GM12872 (cell line): ENCODE measurements at regions not wholly inside any gene's neighbourhood (a gene's known extent, or its start where the extent isn't known, plus 50 kb on each side); places are given as distances from the start of the nearest gene placed in this dataset.

Experiments used
- TF ChIP-seq, protein P1 (sequence below): IDR thresholded peaks from 3 replicates; pipeline ENCODE4 v1.5.1; 2011; ENCODE audit warnings: low read depth, mild to moderate bottlenecking, low read length, moderate library complexity; ENCODE audit not compliant: insufficient read depth

DNA sequence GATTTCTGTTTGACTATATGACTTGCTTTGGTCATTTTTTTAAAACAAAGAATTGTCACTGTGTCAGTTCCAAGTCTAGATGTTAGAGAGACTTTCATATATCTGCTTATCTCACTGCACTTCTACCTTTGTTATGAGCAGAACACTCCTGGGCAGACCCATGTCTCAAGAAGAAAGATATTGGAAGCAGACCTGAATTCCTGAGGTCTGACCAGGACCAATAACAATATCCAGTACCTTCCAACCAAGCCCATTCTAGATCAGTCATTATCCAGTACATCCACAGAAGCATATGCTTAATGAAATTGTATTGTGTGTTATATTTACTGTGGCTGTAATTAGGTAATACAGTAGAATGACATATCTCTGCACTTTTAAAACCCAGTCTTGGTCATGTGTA is 811.3 kb upstream of the GBE1 start:
- TF ChIP-seq, protein P1, sequence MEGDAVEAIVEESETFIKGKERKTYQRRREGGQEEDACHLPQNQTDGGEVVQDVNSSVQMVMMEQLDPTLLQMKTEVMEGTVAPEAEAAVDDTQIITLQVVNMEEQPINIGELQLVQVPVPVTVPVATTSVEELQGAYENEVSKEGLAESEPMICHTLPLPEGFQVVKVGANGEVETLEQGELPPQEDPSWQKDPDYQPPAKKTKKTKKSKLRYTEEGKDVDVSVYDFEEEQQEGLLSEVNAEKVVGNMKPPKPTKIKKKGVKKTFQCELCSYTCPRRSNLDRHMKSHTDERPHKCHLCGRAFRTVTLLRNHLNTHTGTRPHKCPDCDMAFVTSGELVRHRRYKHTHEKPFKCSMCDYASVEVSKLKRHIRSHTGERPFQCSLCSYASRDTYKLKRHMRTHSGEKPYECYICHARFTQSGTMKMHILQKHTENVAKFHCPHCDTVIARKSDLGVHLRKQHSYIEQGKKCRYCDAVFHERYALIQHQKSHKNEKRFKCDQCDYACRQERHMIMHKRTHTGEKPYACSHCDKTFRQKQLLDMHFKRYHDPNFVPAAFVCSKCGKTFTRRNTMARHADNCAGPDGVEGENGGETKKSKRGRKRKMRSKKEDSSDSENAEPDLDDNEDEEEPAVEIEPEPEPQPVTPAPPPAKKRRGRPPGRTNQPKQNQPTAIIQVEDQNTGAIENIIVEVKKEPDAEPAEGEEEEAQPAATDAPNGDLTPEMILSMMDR, result no peak

GRCh38 chr3:82568776-82569338 is 807.4 kb upstream of the GBE1 start:
- TF ChIP-seq, protein P1, result no peak

- TF ChIP-seq, protein P1, result no peak
Measured at GRCh38 chr3:82567029-82567600, 805.7 kb upstream of the GBE1 start.

GRCh38 chr3:82562896-82563295 is 801.5 kb upstream of the GBE1 start:
- TF ChIP-seq, protein P1, result no peak

- TF ChIP-seq, protein P1, result no peak
Measured at GRCh38 chr3:82561784-82562183, 800.3 kb upstream of the GBE1 start.

GRCh38 chr3:82558081-82558480 is 796.6 kb upstream of the GBE1 start:
- TF ChIP-seq, protein P1, result no peak

DNA sequence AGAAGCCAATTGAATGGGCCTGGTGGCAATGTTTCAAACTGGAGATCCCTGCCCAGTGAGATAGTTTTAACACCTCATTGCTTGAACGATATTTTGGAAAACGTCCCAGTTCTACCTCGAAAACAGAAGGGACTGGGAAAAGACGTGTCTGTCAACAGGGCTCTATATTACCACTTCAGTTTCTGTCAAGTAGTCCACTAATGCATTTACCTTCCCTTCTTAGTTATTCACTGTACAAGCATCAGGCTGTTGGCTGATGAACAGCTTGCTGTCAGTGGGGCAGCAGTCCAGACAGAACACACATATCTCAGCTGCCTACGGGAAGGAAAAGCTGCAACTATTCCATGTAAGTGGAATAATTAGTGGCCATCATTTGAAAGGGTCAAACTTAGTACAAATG is 794.7 kb upstream of the GBE1 start:
- TF ChIP-seq, protein P1, result no peak
